ENCODE measurements at regions not wholly inside any gene's neighbourhood (a gene's known extent, or its start where the extent isn't known, plus 50 kb on each side); places are given as distances from the start of the nearest gene placed in this dataset.

DNA sequence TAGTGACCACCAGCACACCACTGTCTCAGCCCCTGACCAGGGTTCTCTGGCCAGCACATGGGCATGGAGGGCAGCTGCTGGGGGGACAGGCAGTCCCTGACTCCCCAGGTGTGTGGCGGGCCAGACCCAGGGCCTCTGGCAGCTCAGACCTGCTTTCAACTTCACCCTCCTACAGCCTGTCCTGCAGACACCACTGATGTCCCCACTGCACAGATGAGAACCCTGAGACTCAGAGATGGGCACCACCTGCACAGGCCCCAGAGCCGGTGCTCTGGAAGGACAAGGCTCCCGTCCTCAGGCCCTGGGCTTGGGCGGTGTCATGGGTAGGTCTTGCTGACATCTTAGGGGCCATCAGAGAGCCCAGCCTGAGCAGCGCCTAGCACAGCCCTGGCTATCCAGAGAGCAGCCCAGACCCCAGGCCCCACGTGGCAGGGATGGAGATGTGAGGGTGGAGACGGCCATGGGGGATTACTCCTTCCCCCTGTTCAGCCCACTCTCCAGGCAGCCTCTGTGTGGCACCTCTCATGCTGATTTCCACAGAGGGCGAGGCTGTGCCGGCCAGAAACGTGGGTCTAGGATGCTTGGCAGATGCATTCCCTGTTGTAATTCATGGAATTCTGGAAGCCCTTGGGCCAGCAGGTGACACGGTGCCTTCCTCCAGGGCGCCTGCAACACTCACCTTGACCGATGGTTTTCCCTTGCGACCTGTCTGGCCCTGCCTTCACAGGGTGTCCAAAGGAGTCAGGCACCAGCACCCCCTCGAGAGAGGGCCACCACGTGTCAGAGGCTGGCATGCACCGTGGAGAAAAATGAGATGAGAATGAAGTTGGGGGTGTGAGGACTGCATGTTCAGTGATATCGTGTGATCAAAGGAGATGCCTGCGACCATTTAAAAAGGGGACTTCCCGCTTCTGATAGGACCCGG lies 61.2 kb upstream of the GLI2 start:
- no peaks in the 10 kb centered on the region for H3K36me3 Mint-ChIP-seq
- no peak overlapping the region for H3K27ac Mint-ChIP-seq
- H3K4me1 Mint-ChIP-seq = peaks cover 1 to 6% (median 3%) of the 10 kb centered on the region in 3 donors
- Histone ChIP-seq H3K4me3 (ENCODE audit: control insufficient read depth in 1 of 2, extremely low read depth in 1 of 2, low read length in 1 of 2) (no peak overlapping the region), H3K9me3 (no peaks in the 10 kb centered on the region), H3K36me3 (ENCODE audit: control insufficient read depth in 2 of 2, extremely low read depth in 1 of 2, insufficient read depth in 1 of 2, low read length in 1 of 2) (no peaks in the 10 kb centered on the region), H3K27me3 (replicated peaks in 1 of 2; ENCODE audit: control insufficient read depth in 2 of 2, extremely low read depth in 1 of 2, insufficient read depth in 2 of 2, low read length in 1 of 2) (peaks cover 0 to 51% of the 10 kb centered on the region in 2 experiments), H3K4me1 (ENCODE audit: control insufficient read depth in 1 of 2, extremely low read depth in 1 of 2, insufficient read depth in 2 of 2, low read length in 2 of 2) (peaks cover 0 to 7% of the 10 kb centered on the region in 2 experiments), H3K27ac (ENCODE audit: low read length) (no peak overlapping the region)
- ChIA-PET CTCF (interaction anchor here in 1 of 2 donors (0.6 kb wide), 1 partner anchor 1025 kb away, joined by 3 read pairs; no protein-coding TSS in a partner anchor), POLR2A (no interaction called here)
- no peaks in the 10 kb centered on the region for H3K9me3 Mint-ChIP-seq
- no peak overlapping the region for H3K4me3 Mint-ChIP-seq
- no peak for DNase-seq
- WGBS (ENCODE audit: insufficient coverage) = 74% methylated on average over 13 of the region's 21 CpGs
- no peak for ATAC-seq (replicated peaks in 1 of 4)
- peaks cover 22 to 46% of the 10 kb centered on the region in 2 donors for H3K27me3 Mint-ChIP-seq

DNA sequence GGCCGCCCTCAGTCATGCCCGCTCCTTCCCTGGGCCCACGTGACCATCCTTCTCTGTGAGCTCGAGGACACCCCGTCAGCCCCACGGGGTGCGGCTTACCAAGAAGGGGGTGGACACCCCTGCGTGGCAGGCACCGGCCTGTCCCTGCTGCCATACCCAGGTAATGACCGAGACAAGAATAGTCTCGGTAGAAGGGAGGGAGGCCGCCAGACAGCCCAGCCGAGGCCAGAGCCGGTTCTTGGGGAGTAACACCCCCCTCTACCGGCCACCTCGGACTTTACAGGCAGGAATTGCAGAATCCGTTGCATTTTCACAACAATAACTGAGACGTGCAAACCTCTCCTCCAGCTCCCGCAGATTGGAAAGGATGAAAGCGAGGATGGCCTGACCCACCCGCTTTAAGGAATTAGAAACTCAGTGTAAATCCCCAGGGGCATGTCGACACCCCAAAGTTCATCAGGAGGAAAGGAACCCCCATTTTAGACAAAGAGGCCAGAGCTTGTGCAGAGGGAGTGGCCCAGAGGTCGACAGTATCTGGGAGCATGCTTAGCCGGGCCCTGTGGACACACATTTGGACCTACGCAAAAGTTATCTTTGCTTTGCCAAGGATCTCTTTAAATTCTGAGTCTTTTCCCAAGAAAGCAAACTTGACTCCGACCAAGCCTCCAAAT lies 60.1 kb upstream of the GLI2 start:
- ChIA-PET POLR2A (no interaction called here), CTCF (interaction anchor here in 1 of 2 donors (0.6 to 0.7 kb wide), 2 partner anchors 8 to 1023 kb away, joined by 3 read pairs; no protein-coding TSS in a partner anchor)
- H3K4me1 ChIP-seq (ENCODE audit: control insufficient read depth in 1 of 2, extremely low read depth in 1 of 2, insufficient read depth in 2 of 2, low read length in 2 of 2) = peaks cover 0 to 12% of the 10 kb centered on the region in 2 experiments
- H3K27ac Mint-ChIP-seq = no peak overlapping the region
- peaks cover 1 to 6% (median 4%) of the 10 kb centered on the region in 3 donors for H3K4me1 Mint-ChIP-seq
- no peak overlapping the region for H3K4me3 ChIP-seq (ENCODE audit: control insufficient read depth in 1 of 2, extremely low read depth in 1 of 2, low read length in 1 of 2)
- no peaks in the 10 kb centered on the region for H3K9me3 Mint-ChIP-seq
- H3K4me3 Mint-ChIP-seq = no peak overlapping the region
- peak in 22 of 35 experiments; percentile 7 to 49 (median 25) for DNase-seq
- H3K9me3 ChIP-seq = no peaks in the 10 kb centered on the region
- no peak overlapping the region for H3K27ac ChIP-seq (ENCODE audit: low read length)
- H3K36me3 Mint-ChIP-seq = no peaks in the 10 kb centered on the region
- 52% methylated on average over 11 of the region's 26 CpGs for WGBS (ENCODE audit: insufficient coverage)
- ATAC-seq (replicated peaks in 1 of 4) = peak in 2 of 4 experiments; percentile 27 to 31
- peaks cover 11 to 35% of the 10 kb centered on the region in 2 donors for H3K27me3 Mint-ChIP-seq
- H3K36me3 ChIP-seq (ENCODE audit: control insufficient read depth in 2 of 2, extremely low read depth in 1 of 2, insufficient read depth in 1 of 2, low read length in 1 of 2) = no peaks in the 10 kb centered on the region
- peaks cover 0 to 47% of the 10 kb centered on the region in 2 experiments for H3K27me3 ChIP-seq (replicated peaks in 1 of 2; ENCODE audit: control insufficient read depth in 2 of 2, extremely low read depth in 1 of 2, insufficient read depth in 2 of 2, low read length in 1 of 2)

DNA sequence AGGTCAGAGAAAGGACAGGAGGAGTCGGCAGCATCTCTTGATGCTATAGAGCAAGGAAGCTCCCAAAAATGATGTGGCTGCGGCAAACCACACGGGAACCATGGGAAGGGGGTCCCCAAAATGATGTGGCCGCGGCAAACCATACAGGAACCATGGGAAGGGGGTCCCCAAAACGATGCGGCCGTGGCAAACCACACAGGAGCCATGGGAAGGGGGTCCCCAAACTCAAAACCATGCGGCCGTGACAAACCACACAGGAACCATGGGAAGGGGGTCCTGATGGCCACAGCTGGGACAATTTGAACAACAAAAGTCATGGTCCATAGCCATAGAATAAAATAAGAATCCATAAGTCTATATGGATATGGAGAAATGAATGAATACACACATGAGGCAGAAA lies 58.4 kb upstream of the GLI2 start:
- H3K27me3 Mint-ChIP-seq = peaks cover 9 to 32% of the 10 kb centered on the region in 2 donors
- POLR2A ChIA-PET = no interaction called here

DNA sequence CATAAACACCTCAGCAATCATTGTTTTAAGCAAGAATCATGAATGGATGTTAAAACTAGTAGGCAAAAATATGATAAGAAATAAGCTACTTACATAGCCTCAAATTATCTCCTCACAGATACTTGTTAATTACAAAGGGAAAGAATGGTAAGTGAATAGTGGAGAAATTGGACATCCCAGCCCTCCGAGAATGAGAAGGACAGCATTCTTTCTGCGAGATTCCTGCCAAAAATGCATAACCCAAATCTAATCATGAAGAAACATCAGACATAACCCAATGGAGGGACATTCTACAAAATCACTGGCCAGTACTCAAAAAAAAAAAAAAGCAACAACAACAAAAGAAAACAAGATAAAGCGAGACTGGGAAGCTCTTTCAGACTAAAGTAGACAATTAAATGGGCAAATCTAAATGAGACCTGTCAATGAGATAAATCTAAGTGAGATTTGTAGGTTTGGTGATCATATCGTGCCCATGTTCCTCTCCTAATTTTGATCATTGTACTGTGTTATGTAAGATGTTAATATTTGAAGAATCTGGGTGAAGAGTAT lies 57.9 kb upstream of the GLI2 start:
- POLR2A ChIA-PET = no interaction called here
- Histone ChIP-seq H3K36me3 (ENCODE audit: control insufficient read depth in 2 of 2, extremely low read depth in 1 of 2, insufficient read depth in 1 of 2, low read length in 1 of 2) (no peaks in the 10 kb centered on the region), H3K27ac (ENCODE audit: low read length) (no peak overlapping the region), H3K9me3 (no peaks in the 10 kb centered on the region), H3K4me1 (ENCODE audit: control insufficient read depth in 1 of 2, extremely low read depth in 1 of 2, insufficient read depth in 2 of 2, low read length in 2 of 2) (peaks cover 0 to 12% of the 10 kb centered on the region in 2 experiments), H3K27me3 (replicated peaks in 1 of 2; ENCODE audit: control insufficient read depth in 2 of 2, extremely low read depth in 1 of 2, insufficient read depth in 2 of 2, low read length in 1 of 2) (peaks cover 0 to 46% of the 10 kb centered on the region in 2 experiments), H3K4me3 (ENCODE audit: control insufficient read depth in 1 of 2, extremely low read depth in 1 of 2, low read length in 1 of 2) (no peak overlapping the region)
- Mint-ChIP-seq H3K36me3 (no peaks in the 10 kb centered on the region), H3K9me3 (no peaks in the 10 kb centered on the region), H3K27me3 (peaks cover 9 to 29% of the 10 kb centered on the region in 2 donors), H3K27ac (no peak overlapping the region), H3K4me1 (peaks cover 1 to 6% (median 4%) of the 10 kb centered on the region in 3 donors), H3K4me3 (no peak overlapping the region)
- ATAC-seq (replicated peaks in 1 of 4) (no peak), DNase-seq (no peak)
- CTCF ChIA-PET = interaction anchor here (0.5 to 0.8 kb wide), 10 partner anchors 34 to 956 kb away, joined by 3 to 10 read pairs (median 5); no protein-coding TSS in a partner anchor
- 70% methylated on average over 2 of the region's 4 CpGs for WGBS (ENCODE audit: insufficient coverage)

More for the DNA sequence above, 58.4 kb upstream of the GLI2 start:
- H3K4me1 Mint-ChIP-seq = peaks cover 1 to 6% (median 4%) of the 10 kb centered on the region in 3 donors
- no peaks in the 10 kb centered on the region for H3K9me3 Mint-ChIP-seq
- peaks cover 0 to 12% of the 10 kb centered on the region in 2 experiments for H3K4me1 ChIP-seq (ENCODE audit: control insufficient read depth in 1 of 2, extremely low read depth in 1 of 2, insufficient read depth in 2 of 2, low read length in 2 of 2)
- H3K27ac ChIP-seq (ENCODE audit: low read length) = no peak overlapping the region
- no peak overlapping the region for H3K27ac Mint-ChIP-seq
- H3K9me3 ChIP-seq = no peaks in the 10 kb centered on the region
- CTCF ChIA-PET = interaction anchor here (0.6 to 0.8 kb wide), 7 partner anchors 47 to 1966 kb away, joined by 3 to 8 read pairs (median 3); no protein-coding TSS in a partner anchor
- peaks cover 0 to 46% of the 10 kb centered on the region in 2 experiments for H3K27me3 ChIP-seq (replicated peaks in 1 of 2; ENCODE audit: control insufficient read depth in 2 of 2, extremely low read depth in 1 of 2, insufficient read depth in 2 of 2, low read length in 1 of 2)
- WGBS (ENCODE audit: insufficient coverage) = 73% methylated on average over 8 of the region's 10 CpGs
- H3K36me3 ChIP-seq (ENCODE audit: control insufficient read depth in 2 of 2, extremely low read depth in 1 of 2, insufficient read depth in 1 of 2, low read length in 1 of 2) = no peaks in the 10 kb centered on the region
- no peak overlapping the region for H3K4me3 ChIP-seq (ENCODE audit: control insufficient read depth in 1 of 2, extremely low read depth in 1 of 2, low read length in 1 of 2)
- ATAC-seq (replicated peaks in 1 of 4) = no peak
- DNase-seq = no peak
- H3K4me3 Mint-ChIP-seq = no peak overlapping the region
- H3K36me3 Mint-ChIP-seq = no peaks in the 10 kb centered on the region

DNA sequence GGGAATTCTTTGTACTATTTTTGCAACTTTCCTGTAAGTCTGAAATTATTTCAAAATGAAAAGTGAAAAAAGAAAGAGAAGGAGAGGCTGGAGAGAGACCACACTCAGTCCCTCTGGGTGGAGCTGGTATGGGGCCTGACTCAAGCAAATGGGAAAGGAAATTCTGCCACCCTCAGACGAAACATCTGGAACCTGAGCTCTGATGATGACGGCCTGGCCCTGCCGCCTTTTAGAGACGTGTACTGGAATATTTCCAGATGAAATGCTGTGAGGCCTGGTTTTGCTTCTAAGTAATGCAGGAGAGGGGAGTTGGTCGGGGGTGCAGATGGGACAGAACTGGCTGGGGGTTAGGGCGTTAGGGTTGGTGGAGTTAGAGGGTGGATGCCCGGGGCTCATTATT lies 57.4 kb upstream of the GLI2 start:
- H3K9me3 ChIP-seq = no peaks in the 10 kb centered on the region
- H3K36me3 Mint-ChIP-seq = no peaks in the 10 kb centered on the region
- H3K27me3 Mint-ChIP-seq = peaks cover 13 to 32% of the 10 kb centered on the region in 2 donors
- H3K4me3 Mint-ChIP-seq = no peak overlapping the region
- ChIA-PET POLR2A (no interaction called here), CTCF (interaction anchor here in 1 of 2 donors (0.5 to 0.7 kb wide), 6 partner anchors 35 to 598 kb away, joined by 3 to 10 read pairs (median 5); no protein-coding TSS in a partner anchor)
- peaks cover 1 to 6% (median 4%) of the 10 kb centered on the region in 3 donors for H3K4me1 Mint-ChIP-seq
- no peak overlapping the region for H3K27ac ChIP-seq (ENCODE audit: low read length)
- WGBS (ENCODE audit: insufficient coverage) = 75% methylated on average over 5 of the region's 7 CpGs
- peaks cover 0 to 45% of the 10 kb centered on the region in 2 experiments for H3K27me3 ChIP-seq (replicated peaks in 1 of 2; ENCODE audit: control insufficient read depth in 2 of 2, extremely low read depth in 1 of 2, insufficient read depth in 2 of 2, low read length in 1 of 2)
- no peaks in the 10 kb centered on the region for H3K9me3 Mint-ChIP-seq
- no peak for ATAC-seq (replicated peaks in 1 of 4)
- no peak overlapping the region for H3K27ac Mint-ChIP-seq
- peaks cover 0 to 12% of the 10 kb centered on the region in 2 experiments for H3K4me1 ChIP-seq (ENCODE audit: control insufficient read depth in 1 of 2, extremely low read depth in 1 of 2, insufficient read depth in 2 of 2, low read length in 2 of 2)
- no peak for DNase-seq
- H3K36me3 ChIP-seq (ENCODE audit: control insufficient read depth in 2 of 2, extremely low read depth in 1 of 2, insufficient read depth in 1 of 2, low read length in 1 of 2) = no peaks in the 10 kb centered on the region
- no peak overlapping the region for H3K4me3 ChIP-seq (ENCODE audit: control insufficient read depth in 1 of 2, extremely low read depth in 1 of 2, low read length in 1 of 2)

DNA sequence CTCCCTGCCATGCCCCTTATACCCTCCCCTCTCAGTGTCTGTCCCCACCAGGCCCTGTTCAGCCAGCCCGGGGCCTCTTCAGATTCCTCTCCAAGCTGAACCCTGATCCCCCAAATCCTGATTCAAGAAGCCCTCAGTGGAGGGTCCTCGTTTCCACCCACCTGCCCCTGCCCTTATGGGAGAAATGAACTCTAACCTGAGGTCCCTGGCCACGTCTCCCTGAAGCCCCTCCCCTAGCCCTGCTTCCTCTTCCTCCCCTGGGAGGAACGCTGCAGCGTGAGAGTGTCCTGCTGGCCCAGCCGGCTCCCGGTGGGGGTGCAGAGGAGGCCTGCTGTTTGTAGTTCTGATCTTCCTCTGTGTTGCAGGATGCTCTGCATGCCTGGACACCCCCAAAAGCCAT lies 56.7 kb upstream of the GLI2 start:
- H3K4me1 ChIP-seq (ENCODE audit: control insufficient read depth in 1 of 2, extremely low read depth in 1 of 2, insufficient read depth in 2 of 2, low read length in 2 of 2) = peaks cover 0 to 12% of the 10 kb centered on the region in 2 experiments
- no peak overlapping the region for H3K27ac Mint-ChIP-seq
- H3K36me3 Mint-ChIP-seq = no peaks in the 10 kb centered on the region
- H3K27me3 ChIP-seq (replicated peaks in 1 of 2; ENCODE audit: control insufficient read depth in 2 of 2, extremely low read depth in 1 of 2, insufficient read depth in 2 of 2, low read length in 1 of 2) = peaks cover 0 to 47% of the 10 kb centered on the region in 2 experiments
- 54% methylated on average over 3 of the region's 7 CpGs for WGBS (ENCODE audit: insufficient coverage)
- ChIA-PET POLR2A (no interaction called here), CTCF (no interaction called here)
- H3K9me3 ChIP-seq = no peaks in the 10 kb centered on the region
- peaks cover 1 to 6% (median 4%) of the 10 kb centered on the region in 3 donors for H3K4me1 Mint-ChIP-seq
- no peak overlapping the region for H3K4me3 ChIP-seq (ENCODE audit: control insufficient read depth in 1 of 2, extremely low read depth in 1 of 2, low read length in 1 of 2)
- H3K36me3 ChIP-seq (ENCODE audit: control insufficient read depth in 2 of 2, extremely low read depth in 1 of 2, insufficient read depth in 1 of 2, low read length in 1 of 2) = no peaks in the 10 kb centered on the region
- H3K9me3 Mint-ChIP-seq = no peaks in the 10 kb centered on the region
- H3K4me3 Mint-ChIP-seq = no peak overlapping the region
- H3K27ac ChIP-seq (ENCODE audit: low read length) = no peak overlapping the region
- DNase-seq (no peak), ATAC-seq (replicated peaks in 1 of 4) (no peak)
- H3K27me3 Mint-ChIP-seq = peaks cover 12 to 31% of the 10 kb centered on the region in 2 donors

Measured in T-cell (primary cell).